Loucy (cell line): ENCODE measurements at regions not wholly inside any gene's neighbourhood (a gene's known extent, or its start where the extent isn't known, plus 50 kb on each side); places are given as distances from the start of the nearest gene placed in this dataset.

Experiments
- H2AFZ ChIP-seq: fragments of 200-600 bp; sonication (generic); 2 replicates; pipeline ENCODE4 v1.6.0; 2016; ENCODE audit warnings: antibody characterized with exemption, mild to moderate bottlenecking, low read length, moderate library complexity
- H3F3A ChIP-seq: fragments of 200-600 bp; 2 replicates; pipeline ENCODE4 v1.6.0; 2016; ENCODE audit warnings: antibody characterized with exemption, low read depth, mild to moderate bottlenecking
- H3K27me3 ChIP-seq: fragments of 200-600 bp; sonication (generic); 2 replicates; pipeline ENCODE4 v1.6.1; 2014; ENCODE audit warnings: low read length, mild to moderate bottlenecking; ENCODE audit not compliant: insufficient read depth, poor library complexity, severe bottlenecking
- H3K36me3 ChIP-seq: fragments of 200-600 bp; sonication (generic); 2 replicates; pipeline ENCODE4 v1.6.1; 2016; ENCODE audit warnings: low read length; ENCODE audit not compliant: insufficient read depth
- H3K4me1 ChIP-seq: fragments of 200-600 bp; sonication (generic); 2 replicates; pipeline ENCODE4 v1.5.1; 2014; ENCODE audit warnings: low read length, mild to moderate bottlenecking; ENCODE audit not compliant: insufficient read depth, poor library complexity, severe bottlenecking
- H3K4me2 ChIP-seq: fragments of 200-600 bp; sonication (generic); 2 replicates; pipeline ENCODE4 v1.6.0; 2014; ENCODE audit warnings: antibody characterized with exemption, low read length, low read depth, mild to moderate bottlenecking; ENCODE audit not compliant: poor library complexity, severe bottlenecking
- H3K4me3 ChIP-seq: fragments of 200-600 bp; sonication (generic); 2 replicates; pipeline ENCODE4 v1.5.1; 2014; ENCODE audit warnings: low read length, mild to moderate bottlenecking, mixed read lengths; ENCODE audit not compliant: poor library complexity, severe bottlenecking
- H3K79me2 ChIP-seq: fragments of 200-600 bp; sonication (generic); 2 replicates; pipeline ENCODE4 v1.6.1; 2014; ENCODE audit warnings: low read length; ENCODE audit not compliant: insufficient read depth
- H3K9ac ChIP-seq: fragments of 200-600 bp; sonication (generic); 2 replicates; pipeline ENCODE4 v1.6.0; 2014; ENCODE audit warnings: mild to moderate bottlenecking, low read depth, low read length, moderate library complexity; ENCODE audit not compliant: poor library complexity, severe bottlenecking
- H3K9me2 ChIP-seq: fragments of 200-600 bp; sonication (generic); replicated peaks from 2 replicates; pipeline ENCODE4 v1.6.1; 2016; ENCODE audit warnings: low read depth, low read length, mixed read lengths
- H3K9me3 ChIP-seq: fragments of 200-600 bp; sonication (generic); 2 replicates; pipeline ENCODE4 v1.6.1; 2014; ENCODE audit warnings: mild to moderate bottlenecking, antibody characterized with exemption, low read length, low read depth; ENCODE audit not compliant: insufficient read depth
- H4K20me1 ChIP-seq: fragments of 200-600 bp; sonication (generic); 2 replicates; pipeline ENCODE4 v1.6.0; 2014; ENCODE audit warnings: antibody characterized with exemption, low read length, mild to moderate bottlenecking; ENCODE audit not compliant: insufficient read depth, poor library complexity, severe bottlenecking
- CTCF ChIP-seq: fragments of 200-600 bp; sonication (generic); conservative IDR thresholded peaks from 2 replicates; pipeline ENCODE4 v1.5.1; 2014; ENCODE audit warnings: mild to moderate bottlenecking, antibody characterized with exemption, low read length
- EZH2phosphoT487 ChIP-seq: fragments of 200-600 bp; IDR thresholded peaks from 2 replicates; pipeline ENCODE4 v1.6.1; 2018; ENCODE audit warnings: antibody characterized with exemption, mild to moderate bottlenecking, moderate library complexity, borderline replicate concordance

GRCh38 chrX:6757631-6758030 lies 222.7 kb upstream of the VCX3A start:
- no peak overlapping the region for H2AFZ ChIP-seq
- no peak overlapping the region for H3K4me2 ChIP-seq
- no peak overlapping the region for H3K4me3 ChIP-seq
- no peaks in the 10 kb centered on the region for H3K9me2 ChIP-seq
- H3K36me3 ChIP-seq = no peaks in the 10 kb centered on the region
- no peaks in the 10 kb centered on the region for H3K9me3 ChIP-seq
- no peaks in the 10 kb centered on the region for H3F3A ChIP-seq
- no peaks in the 10 kb centered on the region for H3K27me3 ChIP-seq
- H3K79me2 ChIP-seq = no peaks in the 10 kb centered on the region
- TF ChIP-seq EZH2phosphoT487 = no peak
- TF ChIP-seq CTCF = no peak
- no peaks in the 10 kb centered on the region for H4K20me1 ChIP-seq
- H3K4me1 ChIP-seq = no peaks in the 10 kb centered on the region
- no peak overlapping the region for H3K9ac ChIP-seq

DNA sequence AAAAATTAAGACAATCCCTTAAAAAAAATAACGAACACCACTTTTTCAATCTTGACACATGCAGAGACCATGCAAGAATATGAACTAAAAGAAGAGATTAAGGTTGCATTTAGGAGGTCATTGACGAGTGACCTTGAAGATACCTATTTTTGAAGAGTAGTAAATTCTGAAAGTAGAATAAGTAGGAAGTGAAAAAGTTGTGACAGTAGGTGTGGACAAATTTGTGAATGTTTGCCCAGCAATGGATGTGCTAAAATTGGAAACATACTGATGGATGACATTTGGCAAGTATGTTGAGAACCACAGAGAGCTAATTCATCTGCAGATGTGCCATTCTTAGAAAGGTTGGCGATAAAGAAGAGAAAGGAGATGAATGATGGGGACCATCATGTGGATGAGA lies 213.7 kb upstream of the VCX3A start:
- no peak for TF ChIP-seq CTCF
- TF ChIP-seq EZH2phosphoT487 = no peak

GRCh38 chrX:6738518-6739470 lies 203.9 kb upstream of the VCX3A start:
- TF ChIP-seq EZH2phosphoT487 (no peak), CTCF (no peak)
- Histone ChIP-seq H3K79me2 (no peaks in the 10 kb centered on the region), H3K9ac (no peak overlapping the region), H3K4me1 (peaks cover 11% of the 10 kb centered on the region), H3K9me2 (no peaks in the 10 kb centered on the region), H2AFZ (no peak overlapping the region), H3K4me2 (peak overlapping the region; percentile 46), H3K9me3 (no peaks in the 10 kb centered on the region), H4K20me1 (no peaks in the 10 kb centered on the region), H3K27me3 (no peaks in the 10 kb centered on the region), H3F3A (no peaks in the 10 kb centered on the region), H3K4me3 (no peak overlapping the region), H3K36me3 (no peaks in the 10 kb centered on the region)

More for the DNA sequence above, 213.7 kb upstream of the VCX3A start:
- Histone ChIP-seq H3K79me2 (no peaks in the 10 kb centered on the region), H3K9me3 (no peaks in the 10 kb centered on the region), H3K4me2 (no peak overlapping the region), H3K9ac (no peak overlapping the region), H3K27me3 (no peaks in the 10 kb centered on the region), H3K9me2 (no peaks in the 10 kb centered on the region), H3K36me3 (no peaks in the 10 kb centered on the region), H3K4me3 (no peak overlapping the region), H3F3A (no peaks in the 10 kb centered on the region), H2AFZ (no peak overlapping the region), H3K4me1 (no peaks in the 10 kb centered on the region), H4K20me1 (no peaks in the 10 kb centered on the region)
